NT2/D1 (cell line): ENCODE measurements at regions not wholly inside any gene's neighbourhood (a gene's known extent, or its start where the extent isn't known, plus 50 kb on each side); places are given as distances from the start of the nearest gene placed in this dataset.

Experiments used
- SUZ12 ChIP-seq: IDR thresholded peaks from 2 replicates; pipeline ENCODE4 v1.6.1; 2011; ENCODE audit not compliant: insufficient read length, insufficient read depth; ENCODE audit errors: extremely low read depth
- YY1 ChIP-seq: IDR thresholded peaks from 2 replicates; pipeline ENCODE4 v1.6.1; 2011; ENCODE audit not compliant: insufficient read length, insufficient read depth

- no peak for TF ChIP-seq YY1
- TF ChIP-seq SUZ12: no peak
Measured at GRCh38 chr3:164209363-164209762, 868.9 kb downstream of the SI start.
